Ovary (tissue), 7 donors: ENCODE measurements at regions not wholly inside any gene's neighbourhood (a gene's known extent, or its start where the extent isn't known, plus 50 kb on each side); places are given as distances from the start of the nearest gene placed in this dataset.

Experiments used
- DNase-seq, 5 donors: peaks; one replicate each; pipeline ENCODE4 v3.0.0-alpha.2; 2019 to 2020
- H3K27ac ChIP-seq, 2 donors: fragments of 200-600 bp; one replicate each; pipeline versions ENCODE4 v1.5.1 to v1.8.0; 2019 to 2022
- H3K27me3 ChIP-seq: fragments of 200-600 bp; one replicate; pipeline ENCODE4 v1.8.0; 2022
- H3K36me3 ChIP-seq: fragments of 200-600 bp; sonication (generic); one replicate; pipeline ENCODE4 v1.5.1; 2019
- H3K4me1 ChIP-seq: one replicate; pipeline ENCODE4 v1.8.1; 2013; ENCODE audit warnings: mild to moderate bottlenecking, moderate library complexity; ENCODE audit not compliant: insufficient read depth
- H3K4me3 ChIP-seq: fragments of 200-600 bp; sonication (generic); one replicate; pipeline ENCODE4 v1.5.1; 2017
- H3K9me3 ChIP-seq, 2 donors: fragments of 200-600 bp in 1 of 2; sonication (generic) in 1 of 2; one replicate each; pipeline versions ENCODE4 v1.5.1 to v1.8.1; 2013 to 2019; ENCODE audit warnings: mild to moderate bottlenecking in 1 of 2, moderate library complexity in 1 of 2
- CTCF ChIP-seq, 3 donors: fragments of 450-650 bp in 2 of 3; fragments of 200-600 bp in 1 of 3; IDR thresholded peaks; one replicate each; pipeline versions ENCODE4 v1.5.1 to v1.8.0; 2016 to 2022; ENCODE audit warnings: antibody characterized with exemption in 3 of 3, mild to moderate bottlenecking in 1 of 3
- EP300 ChIP-seq: sonication (generic); formaldehyde crosslinking; IDR thresholded peaks from one replicate; pipeline ENCODE4 v1.6.1; 2017; ENCODE audit warnings: antibody characterized with exemption
- POLR2A ChIP-seq: fragments of 450-650 bp; IDR thresholded peaks from one replicate; pipeline ENCODE4 v1.6.1; 2017; ENCODE audit warnings: antibody characterized with exemption, mild to moderate bottlenecking, moderate library complexity
- WGBS, 3 donors: extraction: QIAGEN DNeasy Blood & Tissue Kit in 1 of 3; methylation state at CpG; one replicate each; pipeline versions ENCODE4 v1.1.5 to v1.1.7; 2013 to 2017; 5-methylcytosine and 5-hydroxymethylcytosine counted together
- intact Hi-C, 4 donors: fragments of 100-400 bp; cut with DNase I; formaldehyde crosslinking; loops; one replicate each; pipeline versions ENCODE4 v1.11.0 to v1.15.1; 2022 to 2023
- donor health status: DM: no; HTN: no; CAD: no; lungs with moderate emphysema.
- donor health status: DM: no; HTN: no; CAD: no.
- donor health status: Bipolar disorder and iron deficiency.
- donor health status: DM: no; HTN: no; CAD: no.
- donor health status: DM: yes; HTN: yes; CAD: no.

DNA sequence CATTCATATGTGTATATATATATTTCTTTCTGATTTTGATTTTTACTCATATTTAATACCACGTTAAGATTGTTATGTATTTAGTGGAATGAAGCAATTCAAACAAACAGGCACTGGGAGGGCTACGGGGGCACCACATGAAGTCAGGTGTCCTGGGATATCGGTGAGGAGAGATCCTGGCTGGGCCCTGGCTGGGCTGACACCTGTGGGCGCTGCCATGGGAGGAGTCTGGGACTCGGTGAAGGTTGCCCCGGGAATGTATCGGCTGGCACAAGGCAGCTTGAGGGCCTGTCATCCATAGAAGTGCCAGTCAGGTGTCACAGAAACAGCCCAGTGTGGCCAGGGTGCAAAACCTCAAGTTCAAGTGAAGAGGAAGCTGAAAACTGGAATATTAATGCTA, 766.9 kb upstream of the ARPP21 start:
- intact Hi-C loops, result no loop called here
- no peaks in the 10 kb centered on the region for H3K36me3 ChIP-seq
- WGBS, 3 donors, result 87 to 92% (median 88%) methylated on average over 7 of the region's 7 CpGs
- H3K4me1 ChIP-seq, result no peaks in the 10 kb centered on the region
- no peaks in the 10 kb centered on the region for H3K27me3 ChIP-seq
- peaks cover 0 to 3% of the 10 kb centered on the region in 2 donors for H3K9me3 ChIP-seq
- DNase-seq, result no peak
- H3K4me3 ChIP-seq, result no peak overlapping the region
- no peak overlapping the region for H3K27ac ChIP-seq
- TF ChIP-seq CTCF (IDR thresholded peaks at IDR 0.05) (no peak), POLR2A (no peak), EP300 (no peak)

GRCh38 chr3:34876997-34877396, 762.3 kb upstream of the ARPP21 start:
- no peak for TF ChIP-seq EP300
- TF ChIP-seq CTCF (IDR thresholded peaks at IDR 0.05), result no peak
- TF ChIP-seq POLR2A, result no peak
- no peaks in the 10 kb centered on the region for H3K27me3 ChIP-seq
- intact Hi-C loops, result no loop called here
- no peak overlapping the region for H3K27ac ChIP-seq
- no peak overlapping the region for H3K4me3 ChIP-seq
- peaks cover 0 to 3% of the 10 kb centered on the region in 2 donors for H3K9me3 ChIP-seq
- no peaks in the 10 kb centered on the region for H3K36me3 ChIP-seq
- no peak for DNase-seq
- no peaks in the 10 kb centered on the region for H3K4me1 ChIP-seq

DNA sequence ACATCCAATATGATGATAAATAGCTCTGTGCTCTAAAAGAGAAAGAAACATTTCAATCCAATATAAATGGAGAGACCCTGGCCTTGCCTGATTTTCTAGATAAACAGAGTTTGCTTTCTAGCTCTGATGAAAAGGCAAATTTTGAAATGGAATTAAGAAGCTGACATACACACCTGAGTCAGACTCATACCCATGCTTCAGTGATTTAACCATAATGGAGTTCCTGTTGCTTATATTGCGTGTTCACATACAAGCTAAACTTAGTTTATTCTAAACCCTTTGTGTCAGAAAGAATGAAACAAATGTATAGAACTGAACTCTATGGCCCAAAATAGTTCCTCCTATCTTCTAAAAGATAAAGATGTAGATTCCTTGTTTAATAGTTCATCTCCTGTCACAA, 760.8 kb upstream of the ARPP21 start:
- peaks cover 0 to 3% of the 10 kb centered on the region in 2 donors for H3K9me3 ChIP-seq
- intact Hi-C loops, result no loop called here
- TF ChIP-seq POLR2A (no peak), EP300 (no peak), CTCF (IDR thresholded peaks at IDR 0.05) (no peak)
- no peak overlapping the region for H3K27ac ChIP-seq
- H3K4me1 ChIP-seq, result no peaks in the 10 kb centered on the region
- no peaks in the 10 kb centered on the region for H3K36me3 ChIP-seq
- no peak for DNase-seq
- H3K27me3 ChIP-seq, result no peaks in the 10 kb centered on the region
- WGBS, 3 donors, result 91 to 99% (median 95%) methylated on average over 1 of the region's 1 CpG
- no peak overlapping the region for H3K4me3 ChIP-seq

DNA sequence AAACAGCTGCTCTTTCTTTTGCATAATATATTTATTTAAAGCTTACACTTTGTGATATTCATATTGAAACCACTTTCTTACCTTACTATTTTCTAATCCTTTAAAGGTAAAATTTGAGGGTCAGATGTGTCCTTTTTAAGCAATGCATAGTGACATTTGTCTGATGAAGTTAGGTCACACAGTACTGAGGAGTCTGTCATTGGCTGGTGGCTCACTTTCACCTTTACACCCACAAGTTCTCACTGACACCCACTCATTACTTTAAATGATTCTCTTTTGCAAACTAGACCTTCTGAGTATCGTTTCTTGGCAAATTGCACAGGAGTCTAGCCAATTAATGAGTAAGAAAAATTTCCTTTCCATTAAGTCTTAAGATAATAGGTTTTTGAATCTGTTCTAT, 758.3 kb upstream of the ARPP21 start:
- Histone ChIP-seq H3K4me1 (no peaks in the 10 kb centered on the region), H3K36me3 (no peaks in the 10 kb centered on the region), H3K9me3 (no peaks in the 10 kb centered on the region), H3K27me3 (no peaks in the 10 kb centered on the region), H3K4me3 (no peak overlapping the region), H3K27ac (no peak overlapping the region)
- intact Hi-C loops, result no loop called here
- no peak for DNase-seq
- WGBS, 3 donors, result 4 to 14% (median 10%) methylated on average over 1 of the region's 1 CpG
- TF ChIP-seq EP300 (no peak), CTCF (IDR thresholded peaks at IDR 0.05) (no peak), POLR2A (no peak)

DNA sequence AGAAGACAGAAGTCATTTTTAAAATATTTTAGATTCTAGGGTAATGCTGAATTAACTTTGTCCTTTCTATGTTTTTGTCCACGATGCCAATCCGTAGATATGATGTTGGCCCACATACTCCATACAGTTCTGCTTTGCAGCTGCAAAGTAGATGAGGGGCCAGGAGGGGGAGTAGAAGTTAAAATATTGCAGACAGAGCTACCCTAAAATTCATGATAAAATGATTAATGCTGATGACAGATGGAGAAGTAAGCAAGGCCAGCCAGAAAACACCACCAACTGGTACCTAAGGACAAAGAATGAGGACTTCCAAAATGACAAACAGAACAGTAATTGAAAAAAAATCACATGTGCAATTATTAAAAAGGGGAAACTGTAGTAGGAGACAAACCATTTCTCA, 756.6 kb upstream of the ARPP21 start:
- no peak for TF ChIP-seq POLR2A
- TF ChIP-seq EP300, result no peak
- no peak for TF ChIP-seq CTCF (IDR thresholded peaks at IDR 0.05)
- DNase-seq, result no peak
- Histone ChIP-seq H3K27ac (no peak overlapping the region), H3K4me1 (no peaks in the 10 kb centered on the region), H3K9me3 (no peaks in the 10 kb centered on the region), H3K27me3 (no peaks in the 10 kb centered on the region), H3K36me3 (no peaks in the 10 kb centered on the region), H3K4me3 (no peak overlapping the region)
- intact Hi-C loops, result no loop called here
- WGBS, 3 donors, result 64 to 84% (median 80%) methylated on average over 2 of the region's 2 CpGs
